Suppressor macrophage treated with lipopolysaccharide for 4 hours (primary cell): ENCODE measurements at regions not wholly inside any gene's neighbourhood (a gene's known extent, or its start where the extent isn't known, plus 50 kb on each side); places are given as distances from the start of the nearest gene placed in this dataset.
"Not testable (repeated sequence)": the region's sequence is repeated elsewhere in the genome, so short reads cannot be mapped to it uniquely, and the experiment has no call there.

Source experiments
- DNase-seq: peaks from one replicate; pipeline ENCODE4 v3.0.0-alpha.2; 2020

DNA sequence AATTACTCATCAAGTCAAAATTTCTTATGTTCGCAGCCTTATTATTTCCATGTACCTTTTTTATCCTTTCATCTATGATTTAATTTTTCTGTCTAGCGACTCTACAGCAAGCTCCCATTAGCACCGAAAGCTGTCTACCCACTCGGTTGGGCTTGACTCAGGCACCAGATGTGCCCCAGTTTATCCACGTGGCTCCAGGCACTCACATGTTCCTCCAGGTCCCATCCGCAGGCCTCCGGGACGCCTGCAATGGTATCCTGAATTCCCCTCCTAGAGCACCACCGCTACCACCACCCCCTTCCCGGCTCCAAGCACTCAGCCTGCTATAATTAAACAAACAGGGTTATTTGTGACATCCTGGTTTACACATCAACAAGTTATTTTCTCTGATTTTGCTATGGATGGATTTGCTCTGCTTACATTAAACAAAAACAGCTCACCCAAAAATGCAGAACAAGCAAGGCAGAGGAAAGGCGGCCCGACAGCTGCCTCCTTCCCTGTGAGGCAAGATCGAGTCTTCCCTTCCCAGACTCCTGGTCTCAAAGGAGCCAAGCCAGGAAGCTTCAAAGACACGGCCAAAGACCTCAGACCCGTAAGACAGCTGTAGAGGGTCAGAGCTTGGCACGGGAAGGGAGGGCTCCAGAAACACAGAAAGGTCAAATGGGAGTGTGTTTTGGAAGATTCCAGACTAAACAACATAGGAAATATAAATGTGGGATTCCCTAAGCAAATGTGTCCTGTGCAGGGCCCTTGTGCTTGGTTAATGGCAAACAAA, 253.8 kb downstream of the TTC8 start:
- DNase-seq, result no peak

DNA sequence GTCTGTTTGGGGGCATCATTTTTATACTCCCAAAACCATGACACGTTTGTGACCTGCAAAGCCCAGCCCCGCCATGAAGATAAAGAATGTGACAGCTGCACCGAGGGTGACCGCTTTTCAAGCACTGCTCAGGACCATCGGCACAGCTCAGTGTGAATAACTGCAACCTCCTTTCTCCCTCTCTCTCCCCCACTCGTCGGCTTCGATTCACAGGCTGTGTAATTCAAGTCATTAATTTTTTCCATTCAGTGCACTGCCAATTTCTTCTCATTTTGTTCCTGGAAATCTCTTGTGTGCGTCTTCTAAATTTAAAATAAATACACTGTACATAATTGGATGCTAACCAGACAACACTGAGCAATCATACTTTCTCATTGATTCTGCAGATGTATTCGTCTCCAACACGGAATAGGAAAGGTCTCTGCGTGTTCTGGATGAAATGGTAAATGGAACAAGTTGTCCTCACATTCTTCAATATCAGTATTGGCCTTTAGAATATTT, 260.8 kb downstream of the TTC8 start:
- DNase-seq, result no peak

DNA sequence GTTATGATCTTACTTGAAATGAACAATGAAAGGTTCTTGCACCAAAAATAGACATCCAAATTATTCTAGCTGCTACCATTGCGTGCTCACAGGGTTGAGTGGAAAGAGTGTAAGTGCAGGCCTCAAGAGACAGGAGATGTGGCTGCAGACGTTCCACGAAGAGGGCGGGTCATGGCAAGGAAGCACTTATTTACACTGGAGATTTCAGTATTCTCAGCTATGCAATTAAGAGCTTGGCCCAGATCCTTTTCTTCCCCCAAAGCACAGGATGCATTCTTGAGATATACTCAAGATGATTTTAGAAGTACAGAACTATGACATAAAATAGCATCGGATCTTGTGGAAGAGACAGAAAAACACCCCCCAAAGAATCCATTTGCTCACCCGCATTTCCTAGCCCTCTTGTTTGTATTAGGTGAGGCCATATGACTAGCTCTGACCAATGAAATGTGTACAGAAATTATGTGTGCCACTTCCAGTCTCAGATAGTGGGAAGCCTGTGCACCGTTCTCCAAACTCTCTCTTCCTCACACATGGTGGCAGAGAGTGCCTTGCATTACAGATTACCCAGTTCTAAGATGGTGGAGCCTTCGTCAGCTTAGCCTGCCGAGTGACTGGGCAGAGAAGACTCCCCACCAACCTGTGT, 261.4 kb downstream of the TTC8 start:
- no peak for DNase-seq

- DNase-seq, result no peak
Observed at GRCh38 chr14:89088530-89088929, 264.1 kb downstream of the TTC8 start.

GRCh38 chr14:89089330-89089729, 264.9 kb downstream of the TTC8 start:
- no peak for DNase-seq

GRCh38 chr14:89091781-89092180, 267.3 kb downstream of the TTC8 start:
- DNase-seq, result no peak

DNA sequence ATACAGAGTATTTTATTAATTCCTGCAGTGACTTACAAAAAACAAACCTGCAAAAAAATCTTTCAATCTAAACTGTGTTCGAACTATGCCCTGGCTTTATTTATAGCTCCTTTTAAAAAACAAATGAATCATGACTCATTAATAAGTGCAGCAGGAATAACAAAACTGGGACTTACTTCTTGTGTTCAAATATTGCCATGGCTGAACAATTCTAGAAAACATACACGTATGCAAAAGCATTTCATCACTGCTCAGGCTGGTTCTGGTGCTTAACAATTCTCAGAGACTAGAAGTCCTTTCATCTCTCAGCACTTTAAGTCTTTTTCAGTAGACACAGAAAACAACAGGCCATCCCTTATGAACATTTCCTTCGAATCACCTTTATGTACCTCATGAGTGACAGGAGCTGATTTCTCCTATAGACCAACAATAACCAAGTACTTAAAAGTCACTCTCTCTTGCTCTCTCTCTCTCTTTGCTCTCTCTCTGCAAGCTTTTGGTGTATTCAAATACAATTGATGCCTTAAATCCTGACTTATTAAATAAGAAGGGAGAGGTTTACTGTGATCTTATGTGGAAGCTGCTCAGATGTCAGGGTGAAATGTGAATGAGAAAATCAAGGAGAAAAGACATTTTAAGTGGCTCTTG, 268.8 kb downstream of the TTC8 start:
- DNase-seq, result no peak

DNA sequence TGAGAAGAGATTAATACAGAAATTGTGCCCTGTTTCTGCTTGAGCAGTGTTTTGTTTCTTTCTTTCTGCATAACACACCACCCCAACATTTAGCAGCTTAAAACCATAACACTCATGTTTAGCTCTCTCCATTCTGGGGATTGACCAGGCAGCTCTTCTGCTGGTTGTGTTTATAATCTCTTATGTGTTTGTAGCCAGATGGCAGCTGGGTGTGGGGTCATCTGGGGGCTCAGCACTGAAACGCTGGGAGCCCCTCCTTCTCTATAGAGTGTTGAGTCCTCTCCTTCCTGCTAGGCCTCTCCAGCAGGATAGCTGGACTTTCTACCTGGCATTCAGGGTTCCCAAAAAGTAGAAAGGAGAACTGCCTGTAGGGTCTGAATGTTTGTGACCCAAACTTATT, 270.6 kb downstream of the TTC8 start:
- DNase-seq, result no peak

DNA sequence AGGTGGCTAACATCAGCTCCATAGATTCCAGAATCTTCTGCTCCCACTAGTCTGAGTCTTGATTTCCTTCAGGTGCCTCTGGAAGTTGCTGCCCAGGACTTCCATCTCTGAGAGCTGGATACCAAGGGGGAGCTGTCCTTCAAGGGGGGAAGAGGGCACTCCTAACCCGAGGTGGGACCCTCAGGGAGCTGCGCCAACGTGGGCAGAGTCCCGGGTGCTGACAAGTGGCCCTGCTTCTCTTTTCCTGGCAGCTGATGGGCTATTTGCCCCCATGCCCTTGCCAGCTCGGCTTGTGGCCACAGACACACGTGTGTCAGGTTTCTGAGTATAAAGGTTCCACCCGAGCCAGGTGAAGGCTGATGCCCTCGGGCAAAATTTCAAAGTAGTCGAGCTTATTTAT, 272.5 kb downstream of the TTC8 start:
- no peak for DNase-seq

- DNase-seq, result no peak
Observed at GRCh38 chr14:89098254-89098653, 273.8 kb downstream of the TTC8 start.

DNA sequence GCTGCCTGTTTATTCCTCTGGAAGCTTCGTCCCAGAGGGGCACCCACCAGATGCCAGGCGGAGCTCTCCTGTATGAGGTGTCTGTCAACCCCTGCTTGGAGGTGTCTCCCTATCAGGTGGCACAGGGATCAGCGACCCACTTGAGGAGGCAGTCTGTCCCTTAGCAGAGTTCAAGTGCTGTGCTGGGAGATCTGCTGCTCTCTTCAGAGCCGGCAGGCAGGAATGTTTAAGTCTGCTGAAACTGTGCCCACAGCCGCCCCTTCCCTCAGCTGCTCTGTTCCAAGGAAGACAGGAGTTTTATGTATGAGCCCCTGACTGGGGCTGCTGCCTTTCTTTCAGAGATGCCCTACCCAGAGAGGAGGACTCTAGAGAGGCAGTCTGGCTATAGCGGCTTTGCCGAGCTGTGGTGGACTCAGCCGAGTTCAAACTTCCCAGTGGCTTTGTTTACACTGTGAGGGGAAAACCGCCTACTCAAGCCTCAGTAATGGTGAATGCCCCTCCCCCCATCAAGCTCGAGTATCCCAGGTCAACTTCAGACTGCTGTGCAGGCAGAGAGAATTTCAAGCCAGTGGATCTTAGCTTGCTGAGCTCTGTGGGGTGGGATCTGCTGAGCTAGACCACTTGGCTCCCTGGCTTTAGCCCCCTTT, 279.8 kb downstream of the TTC8 start:
- not testable (repeated sequence) for DNase-seq

DNA sequence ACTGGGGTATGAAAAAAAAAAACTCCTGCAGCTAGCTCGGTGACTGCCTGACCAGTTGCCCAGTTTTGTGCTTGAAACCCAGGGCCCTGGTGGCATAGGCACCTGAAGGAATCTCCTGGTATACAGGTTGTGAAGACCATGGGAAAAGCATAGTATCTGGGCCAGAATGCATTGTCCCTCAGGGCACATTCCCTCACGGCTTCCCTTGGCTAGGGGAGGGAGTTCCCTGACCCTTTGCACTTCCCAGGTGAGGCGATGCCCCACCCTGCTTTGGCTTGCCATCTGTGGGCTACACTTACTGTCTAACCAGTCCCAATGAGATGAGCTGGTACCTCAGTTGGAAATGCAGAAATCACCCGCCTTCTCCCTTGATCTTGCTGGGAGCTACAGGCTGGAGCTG, 280.4 kb downstream of the TTC8 start:
- DNase-seq, result not testable (repeated sequence)
